ENCODE measurements at regions not wholly inside any gene's neighbourhood (a gene's known extent, or its start where the extent isn't known, plus 50 kb on each side); places are given as distances from the start of the nearest gene placed in this dataset.

DNA sequence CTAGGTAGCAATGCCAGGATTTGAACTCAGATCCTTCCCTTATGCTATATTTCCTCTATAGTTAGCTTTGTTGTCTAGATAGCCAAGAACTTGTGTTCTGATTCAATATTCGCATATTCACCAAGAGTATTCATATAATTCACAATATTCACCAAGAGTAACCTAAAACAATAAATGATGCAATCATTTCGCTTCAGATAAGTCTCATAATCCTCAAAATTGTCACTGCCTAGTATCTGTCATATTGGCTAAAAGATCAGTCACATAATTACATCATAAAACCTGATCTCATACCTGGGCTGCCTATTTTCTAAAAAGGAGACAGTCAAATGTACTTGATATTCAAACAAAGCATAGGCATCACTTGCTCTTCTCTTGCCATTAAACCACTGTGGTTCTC is 199.7 kb upstream of the CPEB2 start:
- Histone ChIP-seq H3K9ac (ENCODE audit: low read length in 3 of 3) (no peak overlapping the region), H3K27ac (ENCODE audit: low read depth in 2 of 2, low read length in 2 of 2) (no peak overlapping the region), H3K4me1 (ENCODE audit: control insufficient read depth in 2 of 3, insufficient read depth in 2 of 3, low read depth in 1 of 3, low read length in 3 of 3) (no peaks in the 10 kb centered on the region), H3K9me3 (ENCODE audit: control insufficient read depth in 2 of 3, insufficient read depth in 1 of 3, low read length in 3 of 3) (no peaks in the 10 kb centered on the region), H3K27me3 (ENCODE audit: control insufficient read depth, insufficient read depth, low read length) (no peaks in the 10 kb centered on the region), H3K36me3 (ENCODE audit: control insufficient read depth in 2 of 3, insufficient read depth in 3 of 3, low read length in 3 of 3) (no peaks in the 10 kb centered on the region), H3K4me3 (ENCODE audit: low read length in 3 of 3) (no peak overlapping the region)
- TF ChIP-seq, protein P1, sequence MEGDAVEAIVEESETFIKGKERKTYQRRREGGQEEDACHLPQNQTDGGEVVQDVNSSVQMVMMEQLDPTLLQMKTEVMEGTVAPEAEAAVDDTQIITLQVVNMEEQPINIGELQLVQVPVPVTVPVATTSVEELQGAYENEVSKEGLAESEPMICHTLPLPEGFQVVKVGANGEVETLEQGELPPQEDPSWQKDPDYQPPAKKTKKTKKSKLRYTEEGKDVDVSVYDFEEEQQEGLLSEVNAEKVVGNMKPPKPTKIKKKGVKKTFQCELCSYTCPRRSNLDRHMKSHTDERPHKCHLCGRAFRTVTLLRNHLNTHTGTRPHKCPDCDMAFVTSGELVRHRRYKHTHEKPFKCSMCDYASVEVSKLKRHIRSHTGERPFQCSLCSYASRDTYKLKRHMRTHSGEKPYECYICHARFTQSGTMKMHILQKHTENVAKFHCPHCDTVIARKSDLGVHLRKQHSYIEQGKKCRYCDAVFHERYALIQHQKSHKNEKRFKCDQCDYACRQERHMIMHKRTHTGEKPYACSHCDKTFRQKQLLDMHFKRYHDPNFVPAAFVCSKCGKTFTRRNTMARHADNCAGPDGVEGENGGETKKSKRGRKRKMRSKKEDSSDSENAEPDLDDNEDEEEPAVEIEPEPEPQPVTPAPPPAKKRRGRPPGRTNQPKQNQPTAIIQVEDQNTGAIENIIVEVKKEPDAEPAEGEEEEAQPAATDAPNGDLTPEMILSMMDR (IDR thresholded peaks at IDR 0.05; ENCODE audit: borderline replicate concordance, extremely low read depth, insufficient read depth): no peak
- intact Hi-C loops (cut with DNase I): no loop called here
- FAIRE-seq: no peak
- no peak for DNase-seq

DNA sequence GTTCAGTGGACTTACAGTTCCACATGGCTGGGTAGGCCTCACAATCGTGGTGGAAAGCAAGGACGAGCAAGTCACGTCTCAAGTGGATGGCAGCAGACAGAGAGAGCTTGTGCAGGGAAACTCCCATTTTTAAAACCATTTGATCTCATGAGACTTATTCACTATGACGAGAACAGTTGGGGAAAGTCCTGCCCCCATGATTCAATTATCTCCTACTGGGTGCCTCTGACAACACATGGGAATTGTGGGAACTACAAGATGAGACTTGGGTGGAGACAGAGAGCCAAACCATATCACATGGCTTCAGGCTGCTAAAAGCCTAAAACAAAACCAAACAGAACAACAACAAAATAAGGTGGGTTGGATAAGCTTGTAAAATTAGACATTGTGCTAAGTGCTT is 194.4 kb upstream of the CPEB2 start:
- H3K27me3 ChIP-seq (ENCODE audit: control insufficient read depth, insufficient read depth, low read length): no peaks in the 10 kb centered on the region
- no peak overlapping the region for H3K9ac ChIP-seq (ENCODE audit: low read length in 3 of 3)
- no peak overlapping the region for H3K4me3 ChIP-seq (ENCODE audit: low read length in 3 of 3)
- no peak for FAIRE-seq
- TF ChIP-seq, protein P1 (IDR thresholded peaks at IDR 0.05; ENCODE audit: borderline replicate concordance, extremely low read depth, insufficient read depth): no peak
- no peaks in the 10 kb centered on the region for H3K36me3 ChIP-seq (ENCODE audit: control insufficient read depth in 2 of 3, insufficient read depth in 3 of 3, low read length in 3 of 3)
- H3K27ac ChIP-seq (ENCODE audit: low read depth in 2 of 2, low read length in 2 of 2): no peak overlapping the region
- no peaks in the 10 kb centered on the region for H3K4me1 ChIP-seq (ENCODE audit: control insufficient read depth in 2 of 3, insufficient read depth in 2 of 3, low read depth in 1 of 3, low read length in 3 of 3)
- intact Hi-C loops (cut with DNase I): no loop called here
- H3K9me3 ChIP-seq (ENCODE audit: control insufficient read depth in 2 of 3, insufficient read depth in 1 of 3, low read length in 3 of 3): no peaks in the 10 kb centered on the region
- DNase-seq: no peak

DNA sequence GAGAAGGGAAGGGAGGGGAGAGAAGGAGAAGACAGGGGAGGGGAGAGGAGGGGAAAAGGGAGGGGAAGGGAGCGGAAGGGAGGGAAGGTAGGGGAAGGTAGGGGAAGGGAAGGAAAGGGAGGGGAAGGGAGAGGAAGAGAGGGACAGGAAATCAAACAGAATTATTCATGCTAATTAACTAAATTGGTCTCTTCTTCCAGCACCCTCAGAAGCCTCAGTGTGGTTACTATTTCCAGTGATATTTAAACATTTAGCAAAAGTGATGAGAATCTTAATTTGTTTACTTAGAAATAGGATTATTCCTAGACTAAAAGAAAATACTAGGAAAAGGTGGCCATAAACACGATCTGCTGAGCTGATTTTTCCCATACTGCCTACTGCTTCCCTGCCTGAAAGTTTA is 193.1 kb upstream of the CPEB2 start:
- H3K9ac ChIP-seq (ENCODE audit: low read length in 3 of 3): no peak overlapping the region
- H3K4me1 ChIP-seq (ENCODE audit: control insufficient read depth in 2 of 3, insufficient read depth in 2 of 3, low read depth in 1 of 3, low read length in 3 of 3): no peaks in the 10 kb centered on the region
- no peaks in the 10 kb centered on the region for H3K36me3 ChIP-seq (ENCODE audit: control insufficient read depth in 2 of 3, insufficient read depth in 3 of 3, low read length in 3 of 3)
- H3K4me3 ChIP-seq (ENCODE audit: low read length in 3 of 3): no peak overlapping the region
- TF ChIP-seq, protein P1 (IDR thresholded peaks at IDR 0.05; ENCODE audit: borderline replicate concordance, extremely low read depth, insufficient read depth): no peak
- DNase-seq (no peak), FAIRE-seq (no peak)
- no peaks in the 10 kb centered on the region for H3K9me3 ChIP-seq (ENCODE audit: control insufficient read depth in 2 of 3, insufficient read depth in 1 of 3, low read length in 3 of 3)
- no peaks in the 10 kb centered on the region for H3K27me3 ChIP-seq (ENCODE audit: control insufficient read depth, insufficient read depth, low read length)
- no peak overlapping the region for H3K27ac ChIP-seq (ENCODE audit: low read depth in 2 of 2, low read length in 2 of 2)
- intact Hi-C loops (cut with DNase I): no loop called here

DNA sequence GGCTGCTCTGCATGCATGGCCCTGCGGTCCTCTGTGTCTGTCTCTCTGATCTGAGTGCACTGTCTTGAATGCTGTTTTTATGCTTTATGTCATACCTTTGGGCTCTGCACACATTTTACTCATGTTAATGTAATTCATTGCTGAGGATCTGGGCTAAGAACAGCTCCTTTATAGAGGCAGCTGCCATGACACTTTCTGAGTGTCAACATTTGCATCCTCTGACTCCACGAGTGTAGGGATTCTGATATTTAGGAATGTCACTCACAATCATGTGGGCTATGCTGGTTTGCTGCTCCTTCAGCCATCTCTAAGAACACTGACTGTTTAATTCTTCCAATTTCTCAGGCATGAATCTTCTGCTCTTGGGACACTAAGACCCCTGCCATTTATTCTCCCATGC is 192.2 kb upstream of the CPEB2 start:
- H3K27me3 ChIP-seq (ENCODE audit: control insufficient read depth, insufficient read depth, low read length): no peaks in the 10 kb centered on the region
- H3K9me3 ChIP-seq (ENCODE audit: control insufficient read depth in 2 of 3, insufficient read depth in 1 of 3, low read length in 3 of 3): no peaks in the 10 kb centered on the region
- TF ChIP-seq, protein P1 (IDR thresholded peaks at IDR 0.05; ENCODE audit: borderline replicate concordance, extremely low read depth, insufficient read depth): no peak
- no peaks in the 10 kb centered on the region for H3K4me1 ChIP-seq (ENCODE audit: control insufficient read depth in 2 of 3, insufficient read depth in 2 of 3, low read depth in 1 of 3, low read length in 3 of 3)
- DNase-seq (no peak), FAIRE-seq (no peak)
- no peak overlapping the region for H3K9ac ChIP-seq (ENCODE audit: low read length in 3 of 3)
- H3K27ac ChIP-seq (ENCODE audit: low read depth in 2 of 2, low read length in 2 of 2): no peak overlapping the region
- H3K4me3 ChIP-seq (ENCODE audit: low read length in 3 of 3): no peak overlapping the region
- no peaks in the 10 kb centered on the region for H3K36me3 ChIP-seq (ENCODE audit: control insufficient read depth in 2 of 3, insufficient read depth in 3 of 3, low read length in 3 of 3)
- intact Hi-C loops (cut with DNase I): no loop called here
